HCEC 1CT (cell line): ENCODE measurements at regions not wholly inside any gene's neighbourhood (a gene's known extent, or its start where the extent isn't known, plus 50 kb on each side); places are given as distances from the start of the nearest gene placed in this dataset.
"Not testable (repeated sequence)": the region's sequence is repeated elsewhere in the genome, so short reads cannot be mapped to it uniquely, and the experiment has no call there.

Experiments used
- DNase-seq: peaks from one replicate; pipeline ENCODE4 v3.0.0-alpha.2; 2017

DNA sequence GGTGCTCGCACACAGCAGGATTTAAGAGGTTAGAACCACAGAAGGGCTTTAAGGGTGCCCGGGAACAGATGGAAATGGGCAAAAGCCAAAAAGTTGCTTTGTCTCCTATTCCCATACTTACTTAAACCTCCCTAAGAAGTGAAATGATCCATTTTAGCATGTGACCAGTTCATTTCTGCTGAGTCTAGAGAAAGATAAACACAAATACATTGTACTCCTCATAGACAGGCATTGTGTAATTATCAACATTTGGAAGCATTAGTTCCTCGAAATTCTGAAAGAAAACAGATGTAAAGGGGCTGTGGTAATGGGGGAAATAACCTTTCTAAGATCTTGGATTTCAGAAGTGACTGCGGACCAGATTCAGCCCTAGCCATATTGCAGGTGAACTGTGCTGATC is 178.3 kb downstream of the CYB561 start:
- no peak for DNase-seq

GRCh38 chr17:63268827-63269226 is 177.3 kb downstream of the CYB561 start:
- DNase-seq: no peak

- peak; percentile 41 for DNase-seq
Measured at GRCh38 chr17:63270610-63271009, 175.5 kb downstream of the CYB561 start.

DNA sequence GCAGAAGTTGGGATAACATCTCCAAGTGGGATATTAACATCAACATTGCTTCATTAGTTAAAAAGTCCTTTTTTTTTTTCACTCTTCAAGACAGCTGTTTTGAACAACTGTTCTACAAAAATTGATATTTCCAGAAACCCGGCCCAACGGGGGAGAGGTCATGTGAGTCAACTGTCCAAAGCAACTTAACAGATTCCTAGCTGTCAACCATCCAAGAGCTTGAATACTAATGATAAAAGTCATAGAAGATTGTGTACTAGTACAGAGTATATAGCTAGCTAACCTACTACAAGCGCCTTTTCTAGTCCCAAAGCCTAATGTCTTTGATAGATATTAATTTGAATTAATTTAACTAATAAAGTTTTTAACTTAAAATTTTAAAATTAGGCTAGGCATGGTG is 172.0 kb downstream of the CYB561 start:
- DNase-seq: peak; percentile 97

- DNase-seq: peak; percentile 99
Measured at GRCh38 chr17:63275318-63275970, 170.7 kb downstream of the CYB561 start.

- DNase-seq: peak; percentile 36
Measured at GRCh38 chr17:63275971-63276745, 169.9 kb downstream of the CYB561 start.

GRCh38 chr17:63276821-63277220 is 169.3 kb downstream of the CYB561 start:
- no peak for DNase-seq

DNA sequence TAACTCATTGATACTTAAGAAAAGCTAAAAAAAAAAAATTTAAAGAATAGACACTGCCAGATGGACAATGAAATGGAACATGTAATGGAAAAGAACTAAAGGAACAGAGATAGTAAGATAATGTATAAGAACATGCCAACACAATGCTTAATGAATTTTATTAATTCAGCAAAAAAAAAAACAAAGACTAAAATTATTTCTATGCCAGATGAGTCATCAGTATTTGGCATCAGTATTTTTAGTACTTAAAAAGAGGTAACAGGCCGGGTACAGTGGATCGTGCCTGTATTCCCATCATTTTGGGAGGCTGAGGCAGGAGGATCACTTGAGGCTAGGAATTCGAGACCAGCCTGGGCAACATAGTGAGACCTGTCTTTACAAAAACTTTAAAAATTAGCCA is 168.5 kb downstream of the CYB561 start:
- no peak for DNase-seq

DNA sequence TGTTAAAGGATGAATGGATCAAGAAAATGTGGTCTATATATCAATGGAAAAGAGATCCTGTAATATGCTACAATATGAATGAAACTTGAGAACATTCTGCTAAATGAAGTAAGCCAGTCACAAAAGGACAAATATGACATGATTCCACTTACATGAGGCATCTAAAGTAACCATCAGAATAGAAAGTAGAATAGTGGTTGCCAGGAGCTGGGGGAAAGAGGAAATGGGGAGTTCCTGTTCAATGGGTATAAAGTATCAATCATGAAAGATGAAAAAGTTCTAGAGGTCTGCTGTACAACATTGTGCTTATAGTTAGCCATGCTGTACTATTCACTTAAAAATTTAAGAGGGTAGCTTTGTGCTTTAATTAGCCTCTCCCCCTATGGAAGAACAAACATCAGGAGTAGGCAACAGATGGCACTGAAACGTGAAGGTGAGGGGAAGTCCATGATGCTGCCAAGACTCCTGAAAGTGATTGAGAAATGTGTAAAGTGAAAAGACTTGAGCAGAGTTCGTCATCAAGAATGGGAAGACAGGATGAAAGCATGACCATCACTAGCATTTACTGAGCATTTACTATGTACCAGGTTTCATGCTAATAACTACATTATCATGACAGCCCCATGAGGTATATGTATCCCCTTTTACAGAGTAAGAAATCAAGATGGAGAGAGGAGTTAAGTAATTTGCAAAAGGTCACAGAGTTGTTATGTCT is 167.2 kb downstream of the CYB561 start:
- no peak for DNase-seq

DNA sequence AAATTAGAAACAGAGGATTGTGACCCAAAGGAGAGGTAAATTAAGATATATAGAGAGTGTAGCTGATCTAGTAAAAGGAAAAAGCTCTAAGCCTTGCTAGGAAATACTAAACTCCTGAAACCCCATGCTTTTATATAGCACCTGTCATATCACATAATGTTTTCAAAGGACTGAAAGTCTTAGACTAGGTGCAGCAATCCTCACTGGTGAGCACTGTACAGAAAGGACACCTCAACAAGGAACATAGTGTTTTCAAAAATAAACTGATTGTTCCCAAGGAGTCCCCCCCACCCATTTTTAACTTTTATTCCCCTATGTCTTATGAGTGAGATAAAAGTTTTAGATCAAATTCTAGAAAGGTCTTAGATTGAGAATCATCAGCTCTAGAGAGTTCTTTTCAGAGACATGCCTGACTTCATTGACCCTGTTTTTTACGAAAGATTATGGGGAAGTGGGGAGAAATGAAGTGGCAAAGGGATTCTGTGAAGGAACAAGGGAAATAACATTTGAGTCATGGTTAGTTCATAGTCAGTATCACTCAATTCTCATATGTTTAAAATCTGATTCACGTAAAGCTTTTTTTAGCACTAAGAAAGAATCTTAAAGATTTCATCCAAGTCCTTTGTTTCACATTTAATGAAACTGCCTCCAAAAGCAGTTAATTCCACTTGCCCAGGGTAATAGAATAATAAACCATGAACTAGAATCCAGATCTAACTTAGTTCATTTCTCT is 166.4 kb downstream of the CYB561 start:
- DNase-seq: peak; percentile 90

GRCh38 chr17:63282455-63282854 is 163.7 kb downstream of the CYB561 start:
- no peak for DNase-seq

DNA sequence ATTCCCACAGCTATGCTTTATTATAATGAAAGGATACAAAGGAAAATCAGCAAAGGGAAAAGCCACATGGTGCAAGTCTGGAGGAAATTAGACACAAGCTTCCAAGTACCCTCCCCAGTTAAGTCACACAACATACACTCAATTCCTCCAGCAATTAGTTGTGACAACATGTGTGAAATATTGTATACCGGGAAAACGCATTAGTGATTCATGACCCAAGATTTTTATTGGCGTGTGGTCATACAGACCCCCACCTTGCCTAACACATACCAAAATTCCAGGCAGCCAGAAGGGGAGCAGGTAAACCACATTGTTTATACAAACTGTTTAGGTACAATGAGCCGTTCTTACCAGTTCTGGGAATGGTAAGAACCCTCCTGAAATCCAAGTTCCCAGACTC is 160.6 kb downstream of the CYB561 start:
- DNase-seq: no peak

- DNase-seq: no peak
Measured at GRCh38 chr17:63286254-63286653, 159.9 kb downstream of the CYB561 start.

- not testable (repeated sequence) for DNase-seq
Measured at GRCh38 chr17:63287006-63287405, 159.1 kb downstream of the CYB561 start.

- no peak for DNase-seq
Measured at GRCh38 chr17:63289931-63290330, 156.2 kb downstream of the CYB561 start.

DNA sequence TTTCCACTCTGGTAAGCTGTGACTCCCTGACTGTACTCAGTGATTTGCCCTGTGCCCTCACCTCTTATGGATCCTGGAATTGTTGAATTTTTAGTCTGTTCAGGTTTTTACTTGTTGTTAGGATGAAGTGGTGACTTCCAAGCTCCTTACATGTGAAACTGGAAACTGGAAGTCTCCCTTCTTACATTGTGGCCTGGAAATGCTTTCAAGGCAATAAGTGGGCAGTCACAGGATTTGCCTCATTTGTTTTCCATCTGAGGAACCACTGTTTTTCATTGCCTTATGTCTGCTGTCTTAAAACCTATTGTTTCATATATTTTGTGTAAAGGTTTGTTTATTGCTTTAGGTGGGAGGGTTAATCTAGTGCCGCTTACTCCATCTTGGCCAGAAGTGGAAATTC is 155.8 kb downstream of the CYB561 start:
- no peak for DNase-seq

DNA sequence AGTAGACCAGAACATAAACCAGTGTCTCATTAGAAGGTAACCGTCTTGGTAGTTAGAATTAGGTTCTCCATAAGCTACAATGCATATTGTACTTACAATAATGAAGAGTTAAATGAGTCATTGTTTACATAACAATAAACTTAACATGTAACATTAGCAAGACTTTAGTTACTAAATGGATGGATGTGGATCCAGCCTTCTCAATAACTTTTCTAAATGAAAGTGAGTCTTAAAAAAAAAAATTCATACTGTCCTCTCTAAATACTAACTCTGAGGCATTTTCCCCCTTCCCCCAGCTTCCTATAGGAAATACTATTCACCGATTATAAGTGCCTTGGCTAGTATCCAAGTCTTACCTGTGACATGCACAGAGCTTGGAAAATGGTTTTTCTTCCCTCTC is 155.3 kb downstream of the CYB561 start:
- DNase-seq: peak; percentile 44

DNA sequence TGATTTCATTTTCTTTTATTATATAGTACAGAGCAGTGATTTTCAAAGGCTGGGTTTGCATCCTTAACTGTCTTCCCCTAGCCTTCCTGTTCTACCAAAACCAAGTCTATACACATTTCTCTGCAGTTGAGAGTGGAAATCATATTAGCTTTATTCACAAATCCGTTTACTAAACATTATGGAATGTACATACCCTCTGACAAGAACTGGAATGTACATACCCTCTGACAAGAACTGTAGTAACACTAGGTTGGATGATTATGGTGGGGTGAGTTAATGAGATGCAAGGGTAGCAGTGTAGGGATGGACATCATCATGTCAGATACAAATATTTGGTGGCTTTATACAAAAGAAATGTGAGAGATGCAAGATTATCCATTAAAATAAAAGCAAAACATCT is 154.8 kb downstream of the CYB561 start:
- peak; percentile 54 for DNase-seq

- no peak for DNase-seq
Measured at GRCh38 chr17:63292421-63292820, 153.7 kb downstream of the CYB561 start.

GRCh38 chr17:63293323-63294075 is 152.6 kb downstream of the CYB561 start:
- DNase-seq: peak; percentile 91

- no peak for DNase-seq
Measured at GRCh38 chr17:63294776-63295175, 151.3 kb downstream of the CYB561 start.

DNA sequence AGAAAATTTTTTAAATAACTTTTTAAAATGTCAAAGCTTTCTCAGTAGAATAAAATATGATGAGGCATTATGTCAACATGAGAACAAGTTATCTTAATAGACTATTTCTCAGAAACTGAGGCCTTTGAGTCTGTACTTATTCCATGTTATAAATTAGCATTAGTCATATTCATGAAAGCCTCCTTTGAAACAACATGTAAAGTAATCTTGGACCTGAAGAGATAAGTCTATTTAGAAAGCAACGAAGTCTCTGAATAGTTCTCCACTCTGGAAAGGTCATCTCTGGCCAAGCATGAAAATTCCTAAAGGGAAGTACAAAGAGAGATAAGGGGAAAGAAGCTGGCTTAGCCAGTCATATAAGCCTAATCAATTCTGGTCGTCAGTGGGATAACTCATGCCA is 150.8 kb downstream of the CYB561 start:
- no peak for DNase-seq
